ENCODE measurements at regions not wholly inside any gene's neighbourhood (a gene's known extent, or its start where the extent isn't known, plus 50 kb on each side); places are given as distances from the start of the nearest gene placed in this dataset. TPM values are rescaled to one million over a fixed set of nuclear protein-coding genes. Genes with fewer than 3 reads are reported as not detected.

Small RNA genes lying in the stretch of these regions (small RNA-seq; reads per million reads assigned to genes)
- gene AC007923.3 (ENCODE audit: insufficient read depth) (not detected), gene RNU6-1134P (ENCODE audit: insufficient read depth) (not detected)

Measured in H1 (cell line).